ENCODE measurements at regions not wholly inside any gene's neighbourhood (a gene's known extent, or its start where the extent isn't known, plus 50 kb on each side); places are given as distances from the start of the nearest gene placed in this dataset.
A peak's percentile ranks its signal among the peaks of the same experiment; 100 is the strongest.
"Not testable (repeated sequence)": the region's sequence is repeated elsewhere in the genome, so short reads cannot be mapped to it uniquely, and the experiment has no call there.

- peak in 2 of 3 experiments; percentile 2 to 74 for DNase-seq
These were observed 799.5 kb upstream of the ADGRL3 start for GRCh38 chr4:60400593-60400992.

- no peak for DNase-seq
These were observed 796.1 kb upstream of the ADGRL3 start for GRCh38 chr4:60404027-60404426.

GRCh38 chr4:60422439-60422838, 777.7 kb upstream of the ADGRL3 start:
- no peak for DNase-seq

GRCh38 chr4:60423573-60424184, 776.4 kb upstream of the ADGRL3 start:
- DNase-seq: not testable (repeated sequence)

- DNase-seq: no peak
These were observed 767.2 kb upstream of the ADGRL3 start for GRCh38 chr4:60432911-60433310.

GRCh38 chr4:60443068-60443467, 757.1 kb upstream of the ADGRL3 start:
- DNase-seq: no peak

GRCh38 chr4:60443796-60444195, 756.3 kb upstream of the ADGRL3 start:
- no peak for DNase-seq

GRCh38 chr4:60450054-60450453, 750.1 kb upstream of the ADGRL3 start:
- DNase-seq: no peak

- DNase-seq: no peak
These were observed 747.9 kb upstream of the ADGRL3 start for GRCh38 chr4:60452266-60452665.

GRCh38 chr4:60455380-60455779, 744.7 kb upstream of the ADGRL3 start:
- DNase-seq: no peak

GRCh38 chr4:60461551-60461950, 738.6 kb upstream of the ADGRL3 start:
- no peak for DNase-seq

- no peak for DNase-seq
These were observed 736.1 kb upstream of the ADGRL3 start for GRCh38 chr4:60463857-60464502.

- DNase-seq: peak in 2 of 3 experiments; percentile 11 to 75
These were observed 717.2 kb upstream of the ADGRL3 start for GRCh38 chr4:60482921-60483351.

- DNase-seq: no peak
These were observed 714.9 kb upstream of the ADGRL3 start for GRCh38 chr4:60485276-60485675.

- DNase-seq: not testable (repeated sequence)
These were observed 712.9 kb upstream of the ADGRL3 start for GRCh38 chr4:60487118-60487761.

- no peak for DNase-seq
These were observed 699.3 kb upstream of the ADGRL3 start for GRCh38 chr4:60500810-60501209.

GRCh38 chr4:60502733-60503132, 697.4 kb upstream of the ADGRL3 start:
- no peak for DNase-seq

- DNase-seq: no peak
These were observed 694.1 kb upstream of the ADGRL3 start for GRCh38 chr4:60506061-60506460.

- no peak for DNase-seq
These were observed 677.9 kb upstream of the ADGRL3 start for GRCh38 chr4:60522265-60522664.

GRCh38 chr4:60531776-60532379, 668.2 kb upstream of the ADGRL3 start:
- DNase-seq: peak in 1 of 3 experiments; percentile 29

- no peak for DNase-seq
These were observed 655.1 kb upstream of the ADGRL3 start for GRCh38 chr4:60544981-60545380.

GRCh38 chr4:60562334-60562733, 637.8 kb upstream of the ADGRL3 start:
- DNase-seq: peak in 2 of 3 experiments; percentile 16 to 81

GRCh38 chr4:60565558-60565957, 634.6 kb upstream of the ADGRL3 start:
- DNase-seq: no peak

GRCh38 chr4:60575336-60575735, 624.8 kb upstream of the ADGRL3 start:
- DNase-seq: no peak

Data from NCI-H1417 (cell line).